ENCODE measurements at regions not wholly inside any gene's neighbourhood (a gene's known extent, or its start where the extent isn't known, plus 50 kb on each side); places are given as distances from the start of the nearest gene placed in this dataset.

GRCh38 chr17:63354256-63354655, 91.8 kb downstream of the CYB561 start:
- TF ChIP-seq CTCF (IDR thresholded peaks at IDR 0.05; ENCODE audit: insufficient read depth, low read length, poor library complexity, severe bottlenecking) = no peak
- no peak for TF ChIP-seq EZH2phosphoT487 (conservative IDR thresholded peaks at IDR 0.05; ENCODE audit: low read length)
